ENCODE measurements at regions not wholly inside any gene's neighbourhood (a gene's known extent, or its start where the extent isn't known, plus 50 kb on each side); places are given as distances from the start of the nearest gene placed in this dataset.

DNA sequence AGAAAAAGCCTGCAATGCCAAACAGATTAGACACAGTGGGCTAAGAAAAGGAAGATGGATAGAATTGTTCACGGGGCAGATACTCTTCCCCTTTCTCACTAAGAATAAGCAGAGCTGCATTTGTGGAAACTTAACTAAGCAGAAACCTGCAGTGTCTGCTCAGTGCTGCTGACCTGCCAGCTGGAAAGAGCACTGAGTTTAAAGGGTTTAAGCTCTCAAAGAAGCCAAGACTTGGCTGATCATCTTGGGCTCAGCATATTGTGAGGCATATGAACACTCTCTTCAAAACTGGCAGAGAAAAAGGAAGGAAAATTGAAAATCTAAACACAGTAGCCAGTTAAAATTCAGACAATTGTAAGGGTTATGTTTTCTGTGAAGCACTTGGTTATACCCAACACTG is 711.1 kb upstream of the EPHA7 start:
- H3K27ac ChIP-seq (ENCODE audit: low read depth, low read length, severe bottlenecking) = peak overlapping the region; percentile 16
- H3K9me3 ChIP-seq (ENCODE audit: control insufficient read depth, low read length) = no peaks in the 10 kb centered on the region
- no peaks in the 10 kb centered on the region for H3K4me1 ChIP-seq (ENCODE audit: control insufficient read depth, insufficient read depth, low read length, poor library complexity, severe bottlenecking)
- 60% methylated on average over 1 of the region's 1 CpG; no CpG with 5 or more reads in 1 of the 2 experiments for WGBS, 2 experiments (ENCODE audit: insufficient coverage in 2 of 2)
- H3K36me3 ChIP-seq (ENCODE audit: control insufficient read depth, insufficient read depth, low read length) = no peaks in the 10 kb centered on the region
- H3K4me3 ChIP-seq (ENCODE audit: extremely low read depth, insufficient read depth, low read length, poor library complexity, severe bottlenecking) = no peak overlapping the region

DNA sequence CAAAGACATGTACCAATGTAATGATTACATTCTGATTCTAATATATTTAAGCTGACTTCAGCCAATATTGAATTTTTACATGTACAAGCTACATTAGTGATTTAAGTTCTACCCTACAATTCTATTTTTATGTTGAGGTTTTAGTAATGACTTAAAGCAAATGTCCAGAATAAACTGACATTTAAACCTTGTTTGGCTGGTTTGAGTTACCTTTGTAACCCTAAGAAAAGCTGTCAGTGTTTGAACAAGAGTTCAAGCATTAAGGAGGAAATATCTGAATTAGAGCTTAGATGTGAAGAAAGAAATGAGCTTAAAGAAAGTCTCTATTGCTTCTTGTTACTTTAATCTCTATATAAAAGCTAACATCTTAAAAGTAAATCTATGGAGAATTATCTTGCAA is 710.6 kb upstream of the EPHA7 start:
- no peak overlapping the region for H3K27ac ChIP-seq (ENCODE audit: low read depth, low read length, severe bottlenecking)
- H3K9me3 ChIP-seq (ENCODE audit: control insufficient read depth, low read length) = no peaks in the 10 kb centered on the region
- H3K4me3 ChIP-seq (ENCODE audit: extremely low read depth, insufficient read depth, low read length, poor library complexity, severe bottlenecking) = no peak overlapping the region
- H3K36me3 ChIP-seq (ENCODE audit: control insufficient read depth, insufficient read depth, low read length) = no peaks in the 10 kb centered on the region
- no peaks in the 10 kb centered on the region for H3K4me1 ChIP-seq (ENCODE audit: control insufficient read depth, insufficient read depth, low read length, poor library complexity, severe bottlenecking)

DNA sequence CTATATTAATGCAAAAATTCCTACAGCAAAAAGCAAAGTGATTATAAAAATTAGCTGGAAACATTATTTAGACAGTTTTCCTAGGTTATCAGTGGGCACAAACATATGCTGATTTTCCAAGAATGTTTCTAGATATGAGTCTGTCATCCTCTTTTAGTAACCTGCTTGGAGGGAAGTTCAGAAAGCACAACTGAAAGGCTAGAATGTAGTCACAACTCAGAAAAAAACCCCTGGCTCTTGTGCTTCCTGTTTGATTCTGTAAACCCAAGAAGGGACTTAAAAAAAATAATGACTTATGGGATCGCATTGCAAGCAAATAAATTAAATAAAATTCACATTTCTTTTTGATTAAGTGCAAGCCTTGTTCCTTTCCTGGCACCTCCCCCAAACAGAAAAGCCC is 708.4 kb upstream of the EPHA7 start:
- no peaks in the 10 kb centered on the region for H3K9me3 ChIP-seq (ENCODE audit: control insufficient read depth, low read length)
- H3K27ac ChIP-seq (ENCODE audit: low read depth, low read length, severe bottlenecking) = no peak overlapping the region
- no peaks in the 10 kb centered on the region for H3K4me1 ChIP-seq (ENCODE audit: control insufficient read depth, insufficient read depth, low read length, poor library complexity, severe bottlenecking)
- H3K4me3 ChIP-seq (ENCODE audit: extremely low read depth, insufficient read depth, low read length, poor library complexity, severe bottlenecking) = no peak overlapping the region
- no CpG with 5 or more reads among the region's 1 CpG for WGBS, 2 experiments (ENCODE audit: insufficient coverage in 2 of 2)
- no peaks in the 10 kb centered on the region for H3K36me3 ChIP-seq (ENCODE audit: control insufficient read depth, insufficient read depth, low read length)

DNA sequence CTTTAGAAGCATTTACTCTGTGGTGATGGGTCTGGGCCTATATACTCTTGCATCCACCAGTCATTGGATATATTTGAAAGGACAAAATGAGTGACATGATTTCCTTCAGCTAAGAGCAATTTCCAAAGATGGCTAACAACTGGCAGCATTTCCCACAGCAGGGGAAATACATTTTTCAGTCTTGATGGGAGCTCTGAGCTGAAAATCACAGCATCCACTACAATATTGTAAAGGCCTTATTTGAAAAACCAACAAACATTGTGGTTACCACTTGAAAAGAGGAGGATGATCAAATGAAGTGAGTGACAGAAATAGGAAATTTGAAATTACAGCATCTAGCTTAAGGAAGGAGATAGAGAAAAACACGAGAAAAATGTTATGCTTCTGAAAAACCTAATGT is 705.0 kb upstream of the EPHA7 start:
- WGBS, 2 experiments (ENCODE audit: insufficient coverage in 2 of 2) = 86 to 100% methylated on average over 1 of the region's 1 CpG
- no peaks in the 10 kb centered on the region for H3K4me1 ChIP-seq (ENCODE audit: control insufficient read depth, insufficient read depth, low read length, poor library complexity, severe bottlenecking)
- no peak overlapping the region for H3K27ac ChIP-seq (ENCODE audit: low read depth, low read length, severe bottlenecking)
- H3K4me3 ChIP-seq (ENCODE audit: extremely low read depth, insufficient read depth, low read length, poor library complexity, severe bottlenecking) = no peak overlapping the region
- no peaks in the 10 kb centered on the region for H3K36me3 ChIP-seq (ENCODE audit: control insufficient read depth, insufficient read depth, low read length)
- no peaks in the 10 kb centered on the region for H3K9me3 ChIP-seq (ENCODE audit: control insufficient read depth, low read length)

DNA sequence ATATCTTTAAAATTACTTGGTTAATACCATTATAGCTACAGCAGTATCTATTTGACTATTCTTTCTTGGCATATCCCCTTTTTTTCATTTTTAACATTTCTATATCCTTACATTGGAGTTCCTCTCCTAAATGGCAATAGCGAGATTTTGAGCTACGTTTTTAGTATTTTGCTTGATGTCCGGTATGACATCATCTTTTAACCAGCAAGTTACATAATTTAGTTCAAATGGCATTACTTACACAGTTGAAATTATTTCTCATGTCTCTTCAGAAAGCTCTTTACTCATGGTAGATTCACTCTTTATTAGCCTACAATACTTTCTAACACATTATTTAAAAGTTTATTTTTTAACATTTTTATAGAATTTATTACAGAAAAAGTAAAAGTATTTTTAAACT is 701.7 kb upstream of the EPHA7 start:
- no peaks in the 10 kb centered on the region for H3K4me1 ChIP-seq (ENCODE audit: control insufficient read depth, insufficient read depth, low read length, poor library complexity, severe bottlenecking)
- H3K36me3 ChIP-seq (ENCODE audit: control insufficient read depth, insufficient read depth, low read length) = no peaks in the 10 kb centered on the region
- WGBS, 2 experiments (ENCODE audit: insufficient coverage in 2 of 2) = 92 to 95% methylated on average over 3 of the region's 3 CpGs
- H3K9me3 ChIP-seq (ENCODE audit: control insufficient read depth, low read length) = no peaks in the 10 kb centered on the region
- no peak overlapping the region for H3K27ac ChIP-seq (ENCODE audit: low read depth, low read length, severe bottlenecking)
- no peak overlapping the region for H3K4me3 ChIP-seq (ENCODE audit: extremely low read depth, insufficient read depth, low read length, poor library complexity, severe bottlenecking)

DNA sequence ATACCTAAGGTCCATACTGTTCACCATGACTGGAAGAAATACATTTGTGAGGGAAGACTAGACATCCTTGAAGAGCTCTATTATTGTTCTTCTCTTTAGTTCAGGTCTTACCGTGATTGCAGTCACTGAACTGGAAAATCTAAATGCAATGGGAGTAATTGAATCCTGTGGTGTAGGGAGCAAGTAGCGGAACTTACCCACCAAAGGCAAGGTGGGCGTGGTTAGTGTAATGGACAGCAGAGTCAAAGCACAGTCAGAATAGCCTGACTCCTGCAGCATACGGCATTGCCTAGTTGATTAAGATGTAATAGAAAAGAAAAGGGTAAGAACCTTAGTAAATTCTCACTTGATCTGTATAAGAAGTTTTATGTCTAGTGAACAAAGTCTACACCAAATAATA is 679.7 kb upstream of the EPHA7 start:
- Histone ChIP-seq H3K36me3 (ENCODE audit: control insufficient read depth, insufficient read depth, low read length) (no peaks in the 10 kb centered on the region), H3K4me1 (ENCODE audit: control insufficient read depth, insufficient read depth, low read length, poor library complexity, severe bottlenecking) (no peaks in the 10 kb centered on the region), H3K4me3 (ENCODE audit: extremely low read depth, insufficient read depth, low read length, poor library complexity, severe bottlenecking) (no peak overlapping the region), H3K27ac (ENCODE audit: low read depth, low read length, severe bottlenecking) (no peak overlapping the region), H3K9me3 (ENCODE audit: control insufficient read depth, low read length) (no peaks in the 10 kb centered on the region)
- WGBS, 2 experiments (ENCODE audit: insufficient coverage in 2 of 2) = 92 to 97% methylated on average over 2 to 4 of the region's 4 CpGs

DNA sequence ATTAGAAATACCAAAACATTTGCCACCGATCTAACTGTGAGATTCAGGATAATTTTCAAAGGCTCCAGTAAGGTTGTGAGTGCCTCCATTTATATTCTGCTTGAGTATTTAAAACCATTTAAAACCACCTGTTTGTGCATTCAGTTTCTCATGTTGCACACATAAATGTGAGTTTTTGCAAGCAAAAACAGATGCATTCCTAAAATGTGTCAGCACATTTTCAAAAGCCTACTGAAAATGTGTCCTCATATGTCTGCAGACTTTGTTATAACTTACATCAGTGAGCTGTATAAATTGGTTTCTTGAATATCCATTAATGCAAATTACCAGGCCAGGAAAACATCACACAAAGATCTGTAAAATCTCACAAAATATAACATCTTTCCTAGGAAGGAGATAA is 676.6 kb upstream of the EPHA7 start:
- no peaks in the 10 kb centered on the region for H3K4me1 ChIP-seq (ENCODE audit: control insufficient read depth, insufficient read depth, low read length, poor library complexity, severe bottlenecking)
- no peaks in the 10 kb centered on the region for H3K36me3 ChIP-seq (ENCODE audit: control insufficient read depth, insufficient read depth, low read length)
- H3K4me3 ChIP-seq (ENCODE audit: extremely low read depth, insufficient read depth, low read length, poor library complexity, severe bottlenecking) = no peak overlapping the region
- 60% methylated on average over 1 of the region's 1 CpG; no CpG with 5 or more reads in 1 of the 2 experiments for WGBS, 2 experiments (ENCODE audit: insufficient coverage in 2 of 2)
- H3K27ac ChIP-seq (ENCODE audit: low read depth, low read length, severe bottlenecking) = no peak overlapping the region
- no peaks in the 10 kb centered on the region for H3K9me3 ChIP-seq (ENCODE audit: control insufficient read depth, low read length)

DNA sequence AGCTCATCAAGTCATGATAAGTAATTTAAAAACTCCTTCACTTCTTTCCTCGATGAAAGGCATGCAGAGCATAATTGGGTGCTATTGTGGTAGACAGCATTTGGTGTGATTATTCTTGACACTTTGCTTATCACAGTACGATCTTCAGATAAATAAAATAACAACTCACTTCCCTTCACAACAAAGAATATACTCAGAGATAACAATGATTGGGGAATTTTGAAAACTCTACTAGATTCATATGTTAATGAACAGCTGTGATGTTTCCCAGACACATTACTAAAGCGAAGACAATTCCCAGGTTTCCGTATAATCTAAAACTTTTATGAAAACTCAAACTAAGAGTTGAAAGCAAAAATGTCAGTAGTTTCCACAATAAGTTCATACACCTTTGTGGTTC is 670.6 kb upstream of the EPHA7 start:
- Histone ChIP-seq H3K4me1 (ENCODE audit: control insufficient read depth, insufficient read depth, low read length, poor library complexity, severe bottlenecking) (no peaks in the 10 kb centered on the region), H3K27ac (ENCODE audit: low read depth, low read length, severe bottlenecking) (no peak overlapping the region), H3K36me3 (ENCODE audit: control insufficient read depth, insufficient read depth, low read length) (no peaks in the 10 kb centered on the region), H3K9me3 (ENCODE audit: control insufficient read depth, low read length) (no peaks in the 10 kb centered on the region), H3K4me3 (ENCODE audit: extremely low read depth, insufficient read depth, low read length, poor library complexity, severe bottlenecking) (no peak overlapping the region)
- no CpG with 5 or more reads among the region's 4 CpGs for WGBS, 2 experiments (ENCODE audit: insufficient coverage in 2 of 2)

DNA sequence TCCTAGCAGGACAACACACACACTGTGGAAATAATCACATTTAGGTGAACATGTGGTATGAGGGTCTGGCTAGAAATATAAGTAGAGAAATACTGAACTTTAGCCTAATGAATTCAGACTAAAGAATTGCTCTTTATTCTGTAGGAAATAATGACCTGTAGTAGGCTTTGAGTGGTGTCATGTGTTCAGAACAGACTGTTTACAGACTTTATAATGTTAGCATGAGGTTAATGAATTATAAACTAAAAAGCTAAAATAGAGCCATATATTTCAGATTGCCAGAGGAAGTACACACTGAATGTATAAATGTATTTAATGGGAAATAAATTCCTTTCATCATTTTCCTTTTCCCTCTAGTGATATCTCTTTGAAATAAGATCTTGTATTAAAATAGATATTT is 669.5 kb upstream of the EPHA7 start:
- no peaks in the 10 kb centered on the region for H3K4me1 ChIP-seq (ENCODE audit: control insufficient read depth, insufficient read depth, low read length, poor library complexity, severe bottlenecking)
- H3K36me3 ChIP-seq (ENCODE audit: control insufficient read depth, insufficient read depth, low read length) = no peaks in the 10 kb centered on the region
- H3K27ac ChIP-seq (ENCODE audit: low read depth, low read length, severe bottlenecking) = no peak overlapping the region
- no peaks in the 10 kb centered on the region for H3K9me3 ChIP-seq (ENCODE audit: control insufficient read depth, low read length)
- H3K4me3 ChIP-seq (ENCODE audit: extremely low read depth, insufficient read depth, low read length, poor library complexity, severe bottlenecking) = no peak overlapping the region

DNA sequence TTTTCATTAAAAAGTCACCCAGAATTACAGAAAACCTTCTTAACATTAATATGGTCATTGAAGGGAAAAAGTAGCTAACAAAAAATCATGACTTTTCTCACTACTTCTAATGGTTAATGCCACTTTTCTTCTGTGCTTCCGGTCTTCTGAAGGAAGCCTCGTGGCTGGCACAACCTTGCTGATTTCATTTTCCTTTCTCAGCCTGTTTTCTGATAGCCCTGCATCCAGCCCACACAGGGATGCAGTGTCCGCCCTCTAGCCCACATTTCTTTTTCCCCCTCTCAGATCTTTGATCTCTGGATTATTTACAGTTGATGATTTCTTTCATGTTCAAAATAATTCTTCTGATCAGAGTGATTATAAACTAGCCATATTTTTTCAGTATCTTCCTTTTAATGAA is 655.4 kb upstream of the EPHA7 start:
- Histone ChIP-seq H3K27ac (ENCODE audit: low read depth, low read length, severe bottlenecking) (no peak overlapping the region), H3K36me3 (ENCODE audit: control insufficient read depth, insufficient read depth, low read length) (no peaks in the 10 kb centered on the region), H3K4me1 (ENCODE audit: control insufficient read depth, insufficient read depth, low read length, poor library complexity, severe bottlenecking) (no peaks in the 10 kb centered on the region), H3K4me3 (ENCODE audit: extremely low read depth, insufficient read depth, low read length, poor library complexity, severe bottlenecking) (no peak overlapping the region), H3K9me3 (ENCODE audit: control insufficient read depth, low read length) (no peaks in the 10 kb centered on the region)
- 50 to 54% methylated on average over 2 of the region's 3 CpGs for WGBS, 2 experiments (ENCODE audit: insufficient coverage in 2 of 2)

DNA sequence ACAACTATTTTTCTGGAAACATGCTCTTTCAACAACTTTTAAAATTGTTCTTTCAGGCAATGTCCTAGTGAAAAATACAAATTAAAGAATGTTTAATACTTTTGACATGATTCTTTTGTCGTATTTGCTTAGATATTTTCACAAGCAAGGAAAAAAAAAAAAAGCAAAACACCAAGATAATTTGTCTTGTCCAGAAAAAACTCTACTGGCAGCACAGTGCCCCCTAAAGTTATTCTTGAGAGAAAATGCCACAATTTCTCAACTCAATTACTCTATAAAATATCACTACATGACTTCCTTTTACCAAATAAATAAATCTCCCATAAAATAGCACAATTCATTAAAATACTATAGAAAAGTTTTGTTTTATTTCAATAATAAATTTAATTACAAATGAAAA is 652.5 kb upstream of the EPHA7 start:
- no peak overlapping the region for H3K27ac ChIP-seq (ENCODE audit: low read depth, low read length, severe bottlenecking)
- no peaks in the 10 kb centered on the region for H3K4me1 ChIP-seq (ENCODE audit: control insufficient read depth, insufficient read depth, low read length, poor library complexity, severe bottlenecking)
- H3K36me3 ChIP-seq (ENCODE audit: control insufficient read depth, insufficient read depth, low read length) = no peaks in the 10 kb centered on the region
- no peak overlapping the region for H3K4me3 ChIP-seq (ENCODE audit: extremely low read depth, insufficient read depth, low read length, poor library complexity, severe bottlenecking)
- no CpG with 5 or more reads among the region's 1 CpG for WGBS, 2 experiments (ENCODE audit: insufficient coverage in 2 of 2)
- no peaks in the 10 kb centered on the region for H3K9me3 ChIP-seq (ENCODE audit: control insufficient read depth, low read length)

Data from mesodermal cell (in vitro differentiated cells).